ENCODE measurements at regions not wholly inside any gene's neighbourhood (a gene's known extent, or its start where the extent isn't known, plus 50 kb on each side); places are given as distances from the start of the nearest gene placed in this dataset.

GRCh38 chr7:41418337-41418736 is 284.6 kb downstream of the INHBA start:
- TF ChIP-seq GATA3 (IDR thresholded peaks at IDR 0.05; ENCODE audit: low read depth, low read length) = no peak
- no peak for TF ChIP-seq GATA2 (IDR thresholded peaks at IDR 0.05; ENCODE audit: low read depth, low read length)
